GM12878 (cell line): ENCODE measurements at regions not wholly inside any gene's neighbourhood (a gene's known extent, or its start where the extent isn't known, plus 50 kb on each side); places are given as distances from the start of the nearest gene placed in this dataset.

Source experiments
- ATAC-seq: fragments of 200-7000 bp; cut with Tn5 transposase; 3 replicates; pipeline ENCODE4 v1.9.1; 2020; ENCODE audit warnings: mild to moderate bottlenecking, moderate library complexity
- BruUV-seq: library from RNA; stranded (reverse); fragments of 400-500 nt; replicated peaks from 2 replicates; lab custom pipeline; 2021; lab: Mats Ljungman, UMichigan
- CTCF ChIA-PET: fragments of 300-600 bp; sonication (Branson Sonifier 250); formaldehyde crosslinking; extraction: SDS; loops from one replicate; lab custom pipeline; 2021; ENCODE audit warnings: inconsistent platforms; lab: Yijun Ruan, JAX
- POLR2A ChIA-PET: fragments of 350-600 bp; formaldehyde crosslinking; extraction: SDS; loops from one replicate; lab custom pipeline; 2021; ENCODE audit warnings: inconsistent platforms; lab: Charles Lee
- RAD21 ChIA-PET: fragments of 300-600 bp; sonication (Branson Sonifier 250); formaldehyde crosslinking; loops from one replicate; lab custom pipeline; 2023; ENCODE audit warnings: antibody characterized with exemption; ENCODE audit not compliant: unreplicated experiment; lab: Charles Lee
- SMC1A ChIA-PET: fragments of 300-600 bp; sonication (Branson Sonifier 250); formaldehyde crosslinking; loops from one replicate; lab custom pipeline; 2023; ENCODE audit not compliant: unreplicated experiment, uncharacterized antibody; lab: Charles Lee
- DNase-seq: peaks from one replicate; pipeline ENCODE4 v3.0.0-alpha.2; 2011; ENCODE audit warnings: low read depth, low spot score
- FAIRE-seq: peaks from 3 replicates; lab custom pipeline; 2011; peaks lifted over from hg19 to GRCh38; lab: Jason Lieb, UNC
- H2AFZ ChIP-seq: 2 replicates; pipeline ENCODE4 v1.6.0; 2011; ENCODE audit warnings: low read depth, low read length, control low read depth; ENCODE audit not compliant: control insufficient read depth
- H3K27ac ChIP-seq: 2 replicates; pipeline ENCODE4 v1.5.1; 2011; ENCODE audit warnings: control low read depth; ENCODE audit not compliant: control insufficient read depth, insufficient read depth
- H3K27me3 ChIP-seq, 2 experiments: replicated peaks in 1 of 2; 2 replicates each; pipeline versions ENCODE4 v1.6.0 to v1.6.1; 2011; ENCODE audit warnings: low read length in 1 of 2; ENCODE audit not compliant: control insufficient read depth in 2 of 2, insufficient read depth in 2 of 2
- H3K36me3 ChIP-seq, 2 experiments: 2 replicates each; pipeline ENCODE4 v1.5.1; 2011; ENCODE audit warnings: low read length in 1 of 2; ENCODE audit not compliant: control insufficient read depth in 2 of 2, insufficient read depth in 2 of 2
- H3K4me1 ChIP-seq: 2 replicates; pipeline ENCODE4 v1.6.1; 2011; ENCODE audit warnings: mild to moderate bottlenecking, low read length, moderate library complexity, mixed read lengths; ENCODE audit not compliant: control insufficient read depth, insufficient read depth
- H3K4me2 ChIP-seq: 2 replicates; pipeline ENCODE4 v1.6.0; 2011; ENCODE audit warnings: control low read depth; ENCODE audit not compliant: control insufficient read depth, insufficient read depth
- H3K4me3 ChIP-seq: fragments of 200-600 bp; sonication (generic); 2 replicates; pipeline ENCODE4 v1.5.1; 2016
- H3K79me2 ChIP-seq: 2 replicates; pipeline ENCODE4 v1.6.0; 2011; ENCODE audit warnings: low read length; ENCODE audit not compliant: control insufficient read depth, insufficient read depth
- H3K9ac ChIP-seq: 2 replicates; pipeline ENCODE4 v1.8.0; 2011; ENCODE audit warnings: low read length, control low read depth, mixed read lengths; ENCODE audit not compliant: control insufficient read depth, insufficient read depth
- H3K9me3 ChIP-seq: replicated peaks from 3 replicates; pipeline ENCODE4 v1.5.1; 2011; ENCODE audit warnings: mild to moderate bottlenecking, low read length; ENCODE audit not compliant: control insufficient read depth, insufficient read depth
- H4K20me1 ChIP-seq: 2 replicates; pipeline ENCODE4 v1.6.0; 2011; ENCODE audit not compliant: control insufficient read depth, insufficient read depth
- ELK1 ChIP-seq: IDR thresholded peaks from 2 replicates; pipeline ENCODE4 v1.6.1; 2012; ENCODE audit warnings: low read depth, low read length, improper control_type of control experiment
- ETV6 ChIP-seq, 2 experiments: fragments of 450-650 bp in 1 of 2; IDR thresholded peaks in 1 of 2; conservative IDR thresholded peaks in 1 of 2; 2 replicates each; pipeline ENCODE4 v1.6.1; 2014; ENCODE audit warnings: antibody characterized with exemption in 1 of 2, borderline replicate concordance in 1 of 2, low read depth in 1 of 2, mild to moderate bottlenecking in 1 of 2, moderate library complexity in 1 of 2
- IRF4 ChIP-seq: IDR thresholded peaks from 2 replicates; pipeline ENCODE4 v1.6.1; 2011; ENCODE audit warnings: low read depth, low read length
- IRF5 ChIP-seq: fragments of 450-650 bp; IDR thresholded peaks from 2 replicates; pipeline ENCODE4 v1.6.1; 2017; ENCODE audit warnings: borderline replicate concordance
- MEF2A ChIP-seq: IDR thresholded peaks from 2 replicates; pipeline ENCODE4 v1.6.1; 2011; ENCODE audit warnings: low read depth, mild to moderate bottlenecking, low read length, moderate library complexity; ENCODE audit not compliant: insufficient read depth
- SUPT20H ChIP-seq: IDR thresholded peaks from 2 replicates; pipeline ENCODE4 v1.6.1; 2011; ENCODE audit warnings: low read depth, mild to moderate bottlenecking, low read length, moderate library complexity, borderline replicate concordance; ENCODE audit not compliant: control insufficient read depth
- SUZ12 ChIP-seq: fragments of 200-600 bp; sonication (generic); IDR thresholded peaks from one replicate; pipeline ENCODE4 v1.6.1; 2018; ENCODE audit warnings: antibody characterized with exemption, mild to moderate bottlenecking; ENCODE audit not compliant: unreplicated experiment
- TBL1XR1 ChIP-seq: IDR thresholded peaks from 2 replicates; pipeline ENCODE4 v1.6.1; 2012; ENCODE audit warnings: low read depth, low read length, improper control_type of control experiment
- WRNIP1 ChIP-seq: IDR thresholded peaks from 2 replicates; pipeline ENCODE4 v1.6.1; 2011; ENCODE audit warnings: low read depth, low read length, improper control_type of control experiment, borderline replicate concordance
- YBX1 ChIP-seq: fragments of 450-650 bp; IDR thresholded peaks from 2 replicates; pipeline ENCODE4 v1.6.1; 2016; ENCODE audit warnings: antibody characterized with exemption
- WGBS: methylation state at CpG from one replicate; pipeline ENCODE4 v1.1.6; 2016; ENCODE audit warnings: low lambda C conversion rate; ENCODE audit not compliant: insufficient replicate concordance, insufficient coverage; ENCODE audit errors: missing lambda C conversion rate; 5-methylcytosine and 5-hydroxymethylcytosine counted together
- in situ Hi-C: fragments of 300-500 bp; cut with MboI; formaldehyde crosslinking; loops from 9 replicates; pipeline ENCODE4 v1.14.3; 2018; ENCODE audit warnings: mixed read lengths
- intact Hi-C: fragments of 100-400 bp; cut with micrococcal nuclease; formaldehyde crosslinking; loops from one replicate; pipeline ENCODE4 v1.14.2; 2022; ENCODE audit not compliant: unreplicated experiment
- TF ChIP-seq, protein P1 (sequence below): IDR thresholded peaks from 2 replicates; pipeline ENCODE4 v1.6.1; 2011; ENCODE audit warnings: low read depth, mild to moderate bottlenecking, low read length, moderate library complexity, borderline replicate concordance; ENCODE audit errors: extremely low read depth

DNA sequence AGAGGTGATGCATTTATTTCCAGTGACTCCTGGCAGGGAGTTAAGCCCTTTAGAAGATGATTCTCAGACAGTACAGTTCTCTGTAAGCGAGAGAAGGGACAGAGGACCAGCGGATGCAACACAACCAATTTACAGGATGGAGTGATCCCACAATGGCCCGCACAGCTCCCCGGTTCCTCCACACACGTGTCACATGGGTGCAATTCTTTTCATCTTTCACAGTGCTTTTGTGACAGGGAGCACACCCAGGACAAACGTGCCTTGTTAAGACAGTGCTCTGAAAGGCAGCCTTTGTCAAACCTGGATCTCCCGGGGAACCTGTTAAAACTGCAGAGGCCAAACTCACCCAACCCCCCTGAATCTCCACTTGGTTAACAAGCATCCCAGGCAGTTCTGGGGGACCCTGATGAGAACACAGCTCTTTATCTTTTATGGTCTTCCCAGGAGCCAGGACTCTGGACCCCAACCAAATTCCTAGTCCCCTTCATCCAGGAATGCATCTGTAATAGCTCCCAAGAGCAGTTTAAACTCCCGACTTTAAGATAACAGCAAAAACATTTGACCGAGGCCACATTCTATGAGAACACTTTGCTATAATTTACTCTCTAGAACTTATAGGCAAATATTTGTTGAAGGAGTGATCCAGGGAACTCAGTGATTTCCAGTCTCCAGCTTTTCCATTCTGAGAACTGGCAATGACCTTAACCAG lies 134.9 kb upstream of the CDH5 start (continued):
- TF ChIP-seq MEF2A (no peak), IRF5 (no peak), YBX1 (no peak), SUZ12 (no peak)

- no peaks in the 10 kb centered on the region for H3K79me2 ChIP-seq
- H3K4me2 ChIP-seq: no peak overlapping the region
- ChIA-PET POLR2A (no interaction called here), SMC1A (no interaction called here)
- H4K20me1 ChIP-seq: no peaks in the 10 kb centered on the region
- DNase-seq (no peak), FAIRE-seq (no peak)
- H3K4me3 ChIP-seq: no peak overlapping the region
- intact Hi-C loops (no loop called here), in situ Hi-C loops (no loop called here)
- TF ChIP-seq IRF4 (no peak), SUZ12 (no peak), TBL1XR1 (no peak), WRNIP1 (no peak), SUPT20H (no peak), ELK1 (no peak), ETV6 (conservative IDR thresholded peaks at IDR 0.05 in 1 of 2, IDR thresholded peaks at IDR 0.05 in 1 of 2; ENCODE audit: borderline replicate concordance in 1 of 2, low read depth in 1 of 2) (no peak)
- TF ChIP-seq, protein P1, sequence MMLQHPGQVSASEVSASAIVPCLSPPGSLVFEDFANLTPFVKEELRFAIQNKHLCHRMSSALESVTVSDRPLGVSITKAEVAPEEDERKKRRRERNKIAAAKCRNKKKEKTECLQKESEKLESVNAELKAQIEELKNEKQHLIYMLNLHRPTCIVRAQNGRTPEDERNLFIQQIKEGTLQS: no peak
- TF ChIP-seq, all 136 proteins: peak for 0
- BruUV-seq: no TSS peak
- Histone ChIP-seq H3K9me3 (no peaks in the 10 kb centered on the region), H3K36me3 (no peaks in the 10 kb centered on the region), H2AFZ (no peak overlapping the region), H3K27ac (no peak overlapping the region), H3K4me1 (no peaks in the 10 kb centered on the region), H3K27me3 (peaks cover 0 to 2% of the 10 kb centered on the region in 2 experiments; a peak in 3 of 4 replicates), H3K9ac (no peak overlapping the region)
- ChIA-PET RAD21 (no interaction called here), CTCF (no interaction called here)
- 1% methylated on average over 4 of the region's 4 CpGs for WGBS
- no peak for ATAC-seq
These were observed 136.8 kb upstream of the CDH5 start for GRCh38 chr16:66229651-66230050.
